ENCODE measurements at regions not wholly inside any gene's neighbourhood (a gene's known extent, or its start where the extent isn't known, plus 50 kb on each side); places are given as distances from the start of the nearest gene placed in this dataset.

DNA sequence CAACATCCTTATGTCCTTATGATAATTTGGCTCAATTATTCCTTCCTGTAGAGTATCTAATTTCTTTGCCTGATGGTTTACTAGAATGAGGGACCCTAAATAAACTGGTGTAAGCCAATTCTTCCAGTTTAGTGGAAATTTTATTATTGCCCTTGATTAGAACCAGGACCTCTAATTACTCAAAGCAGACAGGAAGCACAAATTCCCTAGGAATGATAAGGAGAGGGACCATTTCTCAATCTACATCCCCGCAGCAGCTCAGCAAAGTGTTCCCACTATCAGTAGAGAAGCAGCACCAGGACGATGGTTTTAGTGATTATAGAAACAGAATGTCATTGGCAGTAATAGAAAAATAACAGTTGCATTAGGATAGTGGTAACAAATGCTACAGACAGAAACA lies 97.1 kb downstream of the PLPPR4 start:
- H3K27me3 ChIP-seq: no peaks in the 10 kb centered on the region
- no peak overlapping the region for H3K4me3 ChIP-seq
- no peak for DNase-seq (ENCODE audit: low spot score in 2 of 2)
- TF ChIP-seq POLR2AphosphoS5 (IDR thresholded peaks at IDR 0.05) (no peak), EP300 (IDR thresholded peaks at IDR 0.05) (no peak), POLR2A (IDR thresholded peaks at IDR 0.05) (no peak)
- TF ChIP-seq, protein P1, sequence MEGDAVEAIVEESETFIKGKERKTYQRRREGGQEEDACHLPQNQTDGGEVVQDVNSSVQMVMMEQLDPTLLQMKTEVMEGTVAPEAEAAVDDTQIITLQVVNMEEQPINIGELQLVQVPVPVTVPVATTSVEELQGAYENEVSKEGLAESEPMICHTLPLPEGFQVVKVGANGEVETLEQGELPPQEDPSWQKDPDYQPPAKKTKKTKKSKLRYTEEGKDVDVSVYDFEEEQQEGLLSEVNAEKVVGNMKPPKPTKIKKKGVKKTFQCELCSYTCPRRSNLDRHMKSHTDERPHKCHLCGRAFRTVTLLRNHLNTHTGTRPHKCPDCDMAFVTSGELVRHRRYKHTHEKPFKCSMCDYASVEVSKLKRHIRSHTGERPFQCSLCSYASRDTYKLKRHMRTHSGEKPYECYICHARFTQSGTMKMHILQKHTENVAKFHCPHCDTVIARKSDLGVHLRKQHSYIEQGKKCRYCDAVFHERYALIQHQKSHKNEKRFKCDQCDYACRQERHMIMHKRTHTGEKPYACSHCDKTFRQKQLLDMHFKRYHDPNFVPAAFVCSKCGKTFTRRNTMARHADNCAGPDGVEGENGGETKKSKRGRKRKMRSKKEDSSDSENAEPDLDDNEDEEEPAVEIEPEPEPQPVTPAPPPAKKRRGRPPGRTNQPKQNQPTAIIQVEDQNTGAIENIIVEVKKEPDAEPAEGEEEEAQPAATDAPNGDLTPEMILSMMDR (IDR thresholded peaks at IDR 0.05): no peak
- no peaks in the 10 kb centered on the region for H3K36me3 ChIP-seq
- H3K4me1 ChIP-seq: no peaks in the 10 kb centered on the region
- H3K27ac ChIP-seq: no peak overlapping the region
- H3K9me3 ChIP-seq: no peaks in the 10 kb centered on the region
- WGBS: 70% methylated on average over 2 of the region's 2 CpGs

DNA sequence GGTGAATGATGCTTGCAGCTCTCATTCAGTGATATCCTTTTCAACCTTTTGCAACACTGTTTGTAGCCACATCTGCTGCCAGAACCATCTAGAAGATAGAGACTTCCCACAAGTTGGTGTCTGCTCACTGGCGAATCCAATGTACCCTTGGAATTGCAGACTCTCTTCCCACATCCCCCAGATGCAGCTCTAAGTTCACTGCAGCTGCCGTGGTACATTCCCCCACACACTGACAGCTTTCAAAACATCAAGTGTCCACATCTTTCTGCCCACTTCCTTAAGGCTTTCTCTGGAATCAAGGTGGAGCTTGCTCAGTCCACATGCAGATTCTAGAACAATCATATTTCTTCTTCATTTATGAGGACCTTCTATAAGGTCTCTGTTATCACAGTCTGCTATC lies 99.2 kb downstream of the PLPPR4 start:
- H3K27ac ChIP-seq: no peak overlapping the region
- no peak overlapping the region for H3K4me3 ChIP-seq
- H3K9me3 ChIP-seq: no peaks in the 10 kb centered on the region
- no peaks in the 10 kb centered on the region for H3K27me3 ChIP-seq
- 77% methylated on average over 2 of the region's 2 CpGs for WGBS
- H3K36me3 ChIP-seq: no peaks in the 10 kb centered on the region
- TF ChIP-seq, protein P1 (IDR thresholded peaks at IDR 0.05): no peak
- TF ChIP-seq POLR2AphosphoS5 (IDR thresholded peaks at IDR 0.05) (no peak), POLR2A (IDR thresholded peaks at IDR 0.05) (no peak), EP300 (IDR thresholded peaks at IDR 0.05) (no peak)
- H3K4me1 ChIP-seq: no peaks in the 10 kb centered on the region
- DNase-seq (ENCODE audit: low spot score in 2 of 2): no peak

DNA sequence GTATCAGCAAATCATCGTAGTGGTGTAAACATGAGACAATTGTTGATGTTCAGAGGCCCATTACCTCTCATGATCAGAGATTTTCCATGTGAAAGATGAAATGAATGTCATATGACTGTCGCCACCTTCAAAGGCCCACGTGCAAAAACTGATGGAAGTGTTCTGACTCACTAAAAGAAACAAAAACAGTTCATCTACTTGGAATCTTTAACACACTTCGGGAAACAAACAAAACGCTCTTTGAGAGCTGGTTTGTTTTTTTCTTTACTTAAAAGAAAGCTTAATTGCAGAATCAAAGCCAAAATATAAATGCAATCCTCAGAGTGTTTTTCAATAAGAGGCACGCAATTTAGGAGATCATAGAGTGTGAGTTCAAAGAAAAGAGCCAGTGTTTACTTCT lies 100.8 kb downstream of the PLPPR4 start:
- 59% methylated on average over 6 of the region's 6 CpGs for WGBS

DNA sequence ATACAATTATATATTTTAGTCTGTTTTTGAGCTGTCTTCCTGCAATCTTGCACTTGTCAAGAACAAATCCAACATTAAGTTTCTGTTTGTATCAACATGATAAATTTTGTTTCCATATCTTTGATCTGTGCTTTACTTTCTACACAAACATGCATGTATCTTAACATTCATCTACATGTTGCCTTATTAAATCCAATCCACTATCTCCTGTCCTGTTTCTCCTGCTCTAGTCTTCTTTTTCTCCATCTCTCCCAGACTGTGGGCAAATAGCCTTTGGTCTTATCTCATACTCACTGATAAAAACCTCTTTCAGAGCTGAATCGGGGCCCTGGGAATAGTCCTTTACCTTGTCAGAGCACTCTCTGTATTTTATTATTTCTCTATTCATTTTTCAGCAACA lies 101.3 kb downstream of the PLPPR4 start:
- DNase-seq (ENCODE audit: low spot score in 2 of 2): no peak
- Histone ChIP-seq H3K9me3 (no peaks in the 10 kb centered on the region), H3K36me3 (no peaks in the 10 kb centered on the region), H3K27me3 (no peaks in the 10 kb centered on the region), H3K27ac (no peak overlapping the region), H3K4me3 (no peak overlapping the region), H3K4me1 (no peaks in the 10 kb centered on the region)
- TF ChIP-seq, protein P1 (IDR thresholded peaks at IDR 0.05): no peak
- TF ChIP-seq POLR2A (IDR thresholded peaks at IDR 0.05): no peak
- no peak for TF ChIP-seq POLR2AphosphoS5 (IDR thresholded peaks at IDR 0.05)
- TF ChIP-seq EP300 (IDR thresholded peaks at IDR 0.05): no peak
- WGBS: 51% methylated on average over 1 of the region's 1 CpG

More for the DNA sequence above, 100.8 kb downstream of the PLPPR4 start:
- Histone ChIP-seq H3K4me3 (no peak overlapping the region), H3K27ac (no peak overlapping the region), H3K4me1 (no peaks in the 10 kb centered on the region), H3K27me3 (no peaks in the 10 kb centered on the region), H3K36me3 (no peaks in the 10 kb centered on the region), H3K9me3 (no peaks in the 10 kb centered on the region)
- no peak for DNase-seq (ENCODE audit: low spot score in 2 of 2)
- TF ChIP-seq EP300 (IDR thresholded peaks at IDR 0.05) (no peak), POLR2A (IDR thresholded peaks at IDR 0.05) (no peak), POLR2AphosphoS5 (IDR thresholded peaks at IDR 0.05) (no peak)
- TF ChIP-seq, protein P1 (IDR thresholded peaks at IDR 0.05): no peak

DNA sequence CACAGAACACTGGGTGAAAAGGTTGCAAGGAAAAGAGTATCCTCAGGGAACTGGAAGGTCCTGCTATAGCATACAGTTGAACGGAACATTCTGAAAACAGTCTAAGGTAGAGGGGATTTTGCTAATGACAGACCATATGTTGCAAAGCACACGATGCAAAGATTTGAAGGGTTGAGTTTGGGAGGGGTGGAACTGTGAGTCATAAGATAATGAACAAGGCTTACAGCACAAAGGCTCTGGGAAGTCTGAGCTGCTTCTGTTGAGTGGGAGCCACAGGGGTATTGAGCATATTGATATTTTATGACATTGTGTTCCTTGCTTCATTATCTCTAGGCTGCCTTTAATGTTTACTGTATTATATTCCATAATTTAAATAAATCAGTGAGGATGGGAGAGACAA lies 104.9 kb downstream of the PLPPR4 start:
- H3K27me3 ChIP-seq: no peaks in the 10 kb centered on the region
- no peaks in the 10 kb centered on the region for H3K36me3 ChIP-seq
- no peak overlapping the region for H3K4me3 ChIP-seq
- no peak for TF ChIP-seq POLR2AphosphoS5 (IDR thresholded peaks at IDR 0.05)
- H3K4me1 ChIP-seq: no peaks in the 10 kb centered on the region
- WGBS: 20% methylated on average over 2 of the region's 2 CpGs
- no peaks in the 10 kb centered on the region for H3K9me3 ChIP-seq
- H3K27ac ChIP-seq: no peak overlapping the region
- no peak for DNase-seq (ENCODE audit: low spot score in 2 of 2)

DNA sequence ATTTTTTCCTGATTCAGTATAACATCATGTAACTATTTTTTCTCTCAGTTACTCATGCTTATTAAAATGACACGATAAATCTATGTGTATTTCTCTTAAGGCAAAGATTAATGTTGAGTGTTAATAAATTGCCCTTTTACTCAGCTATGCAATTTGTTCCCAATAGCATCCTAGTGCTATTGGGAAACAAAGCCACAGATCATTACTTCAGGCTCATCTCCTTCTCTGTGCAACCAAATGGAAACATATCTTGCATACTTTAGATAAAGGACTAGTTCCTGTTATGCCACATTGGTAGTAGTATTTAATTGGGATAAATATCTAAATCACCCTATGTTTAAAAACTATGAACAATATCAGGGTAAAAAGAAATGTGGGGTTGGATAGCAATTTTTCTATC lies 106.2 kb downstream of the PLPPR4 start:
- WGBS: 80% methylated on average over 1 of the region's 1 CpG
- Histone ChIP-seq H3K27ac (no peak overlapping the region), H3K36me3 (no peaks in the 10 kb centered on the region), H3K4me3 (no peak overlapping the region), H3K9me3 (no peaks in the 10 kb centered on the region), H3K27me3 (no peaks in the 10 kb centered on the region), H3K4me1 (no peaks in the 10 kb centered on the region)
- no peak for TF ChIP-seq EP300 (IDR thresholded peaks at IDR 0.05)
- TF ChIP-seq POLR2A (IDR thresholded peaks at IDR 0.05): no peak
- no peak for TF ChIP-seq POLR2AphosphoS5 (IDR thresholded peaks at IDR 0.05)
- TF ChIP-seq, protein P1 (IDR thresholded peaks at IDR 0.05): no peak
- DNase-seq (ENCODE audit: low spot score in 2 of 2): no peak

All from suprapubic skin (tissue), 4 donors.